HEK293T (cell line): ENCODE measurements at regions not wholly inside any gene's neighbourhood (a gene's known extent, or its start where the extent isn't known, plus 50 kb on each side); places are given as distances from the start of the nearest gene placed in this dataset.

Experiments
- CTCF ChIA-PET: fragments of 350-600 bp; formaldehyde crosslinking; extraction: SDS; loops from one replicate; lab custom pipeline; 2021; ENCODE audit warnings: antibody characterized with exemption, inconsistent platforms; lab: Yijun Ruan, JAX
- POLR2A ChIA-PET: fragments of 350-600 bp; formaldehyde crosslinking; extraction: SDS; loops from one replicate; lab custom pipeline; 2020; ENCODE audit warnings: antibody characterized with exemption, inconsistent platforms; lab: Yijun Ruan, JAX
- DNase-seq: peaks from one replicate; pipeline ENCODE4 v3.0.0; 2012; ENCODE audit warnings: mixed read lengths; ENCODE audit errors: extremely low spot score
- ARNT ChIP-seq: fragments of 450-650 bp; IDR thresholded peaks from 2 replicates; pipeline ENCODE4 v1.6.1; 2017; ENCODE audit warnings: mild to moderate bottlenecking
- BHLHE40 ChIP-seq: fragments of 450-650 bp; IDR thresholded peaks from 2 replicates; pipeline ENCODE4 v1.6.1; 2016; ENCODE audit warnings: mild to moderate bottlenecking, moderate library complexity, borderline replicate concordance
- CTBP1 ChIP-seq: fragments of 450-650 bp; IDR thresholded peaks from 2 replicates; pipeline ENCODE4 v1.6.1; 2016; ENCODE audit warnings: borderline replicate concordance
- ELF4 ChIP-seq: fragments of 450-650 bp; IDR thresholded peaks from 2 replicates; pipeline ENCODE4 v1.6.1; 2017; ENCODE audit warnings: antibody characterized with exemption
- FOXA1 ChIP-seq: fragments of 450-650 bp; IDR thresholded peaks from 2 replicates; pipeline ENCODE4 v1.6.1; 2016; ENCODE audit warnings: mild to moderate bottlenecking
- FOXK2 ChIP-seq: fragments of 450-650 bp; IDR thresholded peaks from 2 replicates; pipeline ENCODE4 v1.6.1; 2016; ENCODE audit warnings: mild to moderate bottlenecking
- FOXM1 ChIP-seq: fragments of 450-650 bp; IDR thresholded peaks from 2 replicates; pipeline ENCODE4 v1.6.1; 2017; ENCODE audit warnings: mild to moderate bottlenecking, borderline replicate concordance
- HDGF ChIP-seq: fragments of 450-650 bp; IDR thresholded peaks from 2 replicates; pipeline ENCODE4 v1.6.1; 2017; ENCODE audit warnings: antibody characterized with exemption, borderline replicate concordance
- L3MBTL2 ChIP-seq: fragments of 450-650 bp; conservative IDR thresholded peaks from 2 replicates; pipeline ENCODE4 v1.6.1; 2016; ENCODE audit warnings: mild to moderate bottlenecking
- LEF1 ChIP-seq: fragments of 450-650 bp; IDR thresholded peaks from 2 replicates; pipeline ENCODE4 v1.6.1; 2017; ENCODE audit warnings: mild to moderate bottlenecking, borderline replicate concordance
- NFRKB ChIP-seq: fragments of 450-650 bp; IDR thresholded peaks from 2 replicates; pipeline ENCODE4 v1.6.1; 2016; ENCODE audit warnings: mild to moderate bottlenecking, moderate library complexity
- PKNOX1 ChIP-seq: fragments of 450-650 bp; IDR thresholded peaks from 2 replicates; pipeline ENCODE4 v1.6.1; 2016
- SP1 ChIP-seq: fragments of 450-650 bp; IDR thresholded peaks from 2 replicates; pipeline ENCODE4 v1.6.1; 2017
- SUZ12 ChIP-seq: fragments of 450-650 bp; IDR thresholded peaks from 2 replicates; pipeline ENCODE4 v1.6.1; 2016; ENCODE audit warnings: mild to moderate bottlenecking
- TARDBP ChIP-seq: fragments of 450-650 bp; IDR thresholded peaks from 2 replicates; pipeline ENCODE4 v1.6.1; 2016
- ZNF384 ChIP-seq: fragments of 450-650 bp; IDR thresholded peaks from 2 replicates; pipeline ENCODE4 v1.6.1; 2016

- CTCF ChIA-PET, result no interaction called here
- POLR2A ChIA-PET, result no interaction called here
- TF ChIP-seq FOXK2, result no peak
- TF ChIP-seq FOXA1, result no peak
- TF ChIP-seq SUZ12, result no peak
- TF ChIP-seq NFRKB, result no peak
- TF ChIP-seq CTBP1, result no peak
- TF ChIP-seq TARDBP, result no peak
- TF ChIP-seq PKNOX1, result no peak
- no peak for TF ChIP-seq ARNT
- no peak for DNase-seq
Observed at GRCh38 chr1:219081943-219082925, 91.4 kb upstream of the LYPLAL1 start.

- ChIA-PET POLR2A (no interaction called here), CTCF (no interaction called here)
- no peak for DNase-seq
- no peak for TF ChIP-seq TARDBP
- no peak for TF ChIP-seq FOXK2
- no peak for TF ChIP-seq ZNF384
- no peak for TF ChIP-seq L3MBTL2
- TF ChIP-seq SUZ12, result no peak
- TF ChIP-seq ELF4, result no peak
- no peak for TF ChIP-seq LEF1
- TF ChIP-seq PKNOX1, result no peak
- no peak for TF ChIP-seq CTBP1
- TF ChIP-seq NFRKB, result no peak
Observed at GRCh38 chr1:219083631-219084030, 90.0 kb upstream of the LYPLAL1 start.

- POLR2A ChIA-PET, result no interaction called here
- DNase-seq, result no peak
- CTCF ChIA-PET, result no interaction called here
- TF ChIP-seq FOXK2 (no peak), CTBP1 (no peak), ELF4 (no peak), NFRKB (no peak), BHLHE40 (no peak), L3MBTL2 (no peak), TARDBP (no peak), PKNOX1 (no peak), SUZ12 (no peak), LEF1 (no peak), FOXA1 (no peak)
Observed at GRCh38 chr1:219085082-219085481, 88.6 kb upstream of the LYPLAL1 start.

- CTCF ChIA-PET, result no interaction called here
- TF ChIP-seq ELF4 (no peak), SUZ12 (no peak), CTBP1 (no peak), NFRKB (no peak), FOXK2 (no peak), SP1 (no peak), TARDBP (no peak), ZNF384 (no peak), PKNOX1 (no peak), FOXA1 (no peak), BHLHE40 (no peak), ARNT (no peak), L3MBTL2 (no peak), FOXM1 (no peak)
- POLR2A ChIA-PET, result no interaction called here
- no peak for DNase-seq
Observed at GRCh38 chr1:219085988-219086387, 87.7 kb upstream of the LYPLAL1 start.

GRCh38 chr1:219086956-219087469 is 86.7 kb upstream of the LYPLAL1 start:
- no peak for DNase-seq
- POLR2A ChIA-PET, result no interaction called here
- CTCF ChIA-PET, result no interaction called here
- TF ChIP-seq SP1 (no peak), BHLHE40 (no peak), NFRKB (no peak), FOXA1 (no peak), PKNOX1 (no peak), LEF1 (no peak), TARDBP (no peak), ZNF384 (no peak), CTBP1 (no peak), HDGF (no peak), ELF4 (no peak), L3MBTL2 (no peak)
